IMR-90 (cell line): ENCODE measurements at regions not wholly inside any gene's neighbourhood (a gene's known extent, or its start where the extent isn't known, plus 50 kb on each side); places are given as distances from the start of the nearest gene placed in this dataset.

Source experiments
- ATAC-seq: fragments of 200-7000 bp; cut with Tn5 transposase; 2 replicates; pipeline ENCODE4 v1.9.1; 2020; ENCODE audit warnings: low read depth, mild to moderate bottlenecking, moderate library complexity
- BruUV-seq: library from RNA; stranded (reverse); fragments of 400-500 nt; replicated peaks from 2 replicates; lab custom pipeline; 2021; lab: Mats Ljungman, UMichigan
- CTCF ChIA-PET: fragments of 300-600 bp; formaldehyde crosslinking; extraction: SDS; loops from one replicate; lab custom pipeline; 2021; ENCODE audit warnings: antibody characterized with exemption; lab: Yijun Ruan, JAX
- POLR2A ChIA-PET: fragments of 300-600 bp; sonication (Branson Sonifier 250); formaldehyde crosslinking; loops from one replicate; lab custom pipeline; 2022; ENCODE audit warnings: antibody characterized with exemption; ENCODE audit not compliant: unreplicated experiment; lab: Charles Lee
- DNase-seq: peaks from one replicate; pipeline ENCODE4 v3.0.0; 2013
- H2AFZ ChIP-seq: replicated peaks from 2 replicates; pipeline ENCODE3; 2013; ENCODE audit warnings: low read length, mild to moderate bottlenecking; ENCODE audit not compliant: poor library complexity
- H2AK5ac ChIP-seq: 2 replicates; pipeline ENCODE4 v1.6.1; 2013; ENCODE audit warnings: low read depth, low read length, inconsistent platforms
- H2AK9ac ChIP-seq: replicated peaks from 2 replicates; pipeline ENCODE3; 2013; ENCODE audit warnings: mild to moderate bottlenecking, low read depth, low read length, moderate library complexity; ENCODE audit not compliant: poor library complexity
- H2BK120ac ChIP-seq: 2 replicates; pipeline ENCODE4 v1.6.1; 2013; ENCODE audit warnings: low read depth, low read length, inconsistent platforms
- H2BK15ac ChIP-seq: 3 replicates; pipeline ENCODE4 v1.6.1; 2013; ENCODE audit warnings: low read depth, low read length, inconsistent platforms
- H2BK20ac ChIP-seq: 2 replicates; pipeline ENCODE4 v1.6.1; 2013; ENCODE audit warnings: low read depth, mild to moderate bottlenecking, inconsistent platforms, low read length, moderate library complexity
- H2BK5ac ChIP-seq: 2 replicates; pipeline ENCODE4 v1.6.1; 2013; ENCODE audit warnings: mild to moderate bottlenecking, low read depth, low read length, inconsistent platforms; ENCODE audit not compliant: poor library complexity, severe bottlenecking
- H3K14ac ChIP-seq: replicated peaks from 2 replicates; pipeline ENCODE4 v1.6.1; 2013; ENCODE audit warnings: low read depth, low read length, inconsistent platforms
- H3K18ac ChIP-seq: 2 replicates; pipeline ENCODE4 v1.6.1; 2013; ENCODE audit warnings: low read depth, low read length, control low read depth
- H3K23ac ChIP-seq: 2 replicates; pipeline ENCODE4 v1.6.1; 2013; ENCODE audit warnings: low read depth, low read length, inconsistent platforms
- H3K27ac ChIP-seq: 2 replicates; pipeline ENCODE4 v1.5.1; 2013; ENCODE audit warnings: mild to moderate bottlenecking, control low read depth, low read length; ENCODE audit not compliant: insufficient read depth
- H3K27me3 ChIP-seq: 2 replicates; pipeline ENCODE4 v1.6.1; 2013; ENCODE audit warnings: low read length; ENCODE audit not compliant: control insufficient read depth, insufficient read depth
- H3K36me3 ChIP-seq: 2 replicates; pipeline ENCODE4 v1.6.1; 2013; ENCODE audit warnings: low read length, mixed read lengths; ENCODE audit not compliant: control insufficient read depth, insufficient read depth
- H3K4ac ChIP-seq: 2 replicates; pipeline ENCODE4 v1.6.1; 2013; ENCODE audit warnings: low read depth, low read length, inconsistent platforms
- H3K4me1 ChIP-seq: 2 replicates; pipeline ENCODE4 v1.6.1; 2013; ENCODE audit warnings: low read length, mixed read lengths; ENCODE audit not compliant: control insufficient read depth, insufficient read depth
- H3K4me2 ChIP-seq: 2 replicates; pipeline ENCODE4 v1.6.1; 2013; ENCODE audit warnings: low read depth, mild to moderate bottlenecking, control low read depth, low read length, moderate library complexity
- H3K4me3 ChIP-seq: 2 replicates; pipeline ENCODE4 v1.5.1; 2013; ENCODE audit warnings: low read depth, mild to moderate bottlenecking, control low read depth, low read length, moderate library complexity; ENCODE audit not compliant: insufficient read depth
- H3K56ac ChIP-seq: 2 replicates; pipeline ENCODE4 v1.6.1; 2013; ENCODE audit warnings: low read length, inconsistent platforms; ENCODE audit not compliant: insufficient read depth; ENCODE audit errors: extremely low read depth
- H3K79me1 ChIP-seq, 2 experiments: 2 replicates each; pipeline ENCODE4 v1.6.1; 2013; ENCODE audit warnings: low read length in 2 of 2, inconsistent platforms in 1 of 2, low read depth in 1 of 2
- H3K9ac ChIP-seq: 2 replicates; pipeline ENCODE4 v1.6.1; 2013; ENCODE audit warnings: low read depth, low read length, control low read depth
- H3K9me1 ChIP-seq: 2 replicates; pipeline ENCODE4 v1.6.1; 2013; ENCODE audit warnings: low read length, inconsistent platforms; ENCODE audit not compliant: insufficient read depth
- H3K9me3 ChIP-seq: 2 replicates; pipeline ENCODE4 v1.6.1; 2013; ENCODE audit warnings: low read length; ENCODE audit not compliant: control insufficient read depth, insufficient read depth
- H4K20me1 ChIP-seq: 2 replicates; pipeline ENCODE4 v1.6.1; 2013; ENCODE audit warnings: low read length, inconsistent platforms; ENCODE audit not compliant: insufficient read depth
- H4K5ac ChIP-seq: 2 replicates; pipeline ENCODE4 v1.6.1; 2013; ENCODE audit warnings: mild to moderate bottlenecking, low read depth, low read length, control low read depth
- H4K8ac ChIP-seq, 2 experiments: 2 replicates each; pipeline ENCODE4 v1.6.1; 2013; ENCODE audit warnings: low read depth in 2 of 2, low read length in 2 of 2, control low read depth in 1 of 2, inconsistent platforms in 1 of 2
- H4K91ac ChIP-seq: 2 replicates; pipeline ENCODE4 v1.6.1; 2013; ENCODE audit warnings: low read depth, low read length, inconsistent platforms; ENCODE audit not compliant: insufficient read depth
- BHLHE40 ChIP-seq: fragments of 150-350 bp; IDR thresholded peaks from 2 replicates; pipeline ENCODE4 v1.6.1; 2016; ENCODE audit warnings: mild to moderate bottlenecking, low read depth, low read length
- CEBPB ChIP-seq: IDR thresholded peaks from 2 replicates; pipeline ENCODE4 v1.6.1; 2012; ENCODE audit warnings: low read depth, low read length, improper control_type of control experiment
- CHD1 ChIP-seq: IDR thresholded peaks from 2 replicates; pipeline ENCODE4 v1.6.1; 2012; ENCODE audit warnings: low read depth, low read length, improper control_type of control experiment
- FOS ChIP-seq: fragments of 150-350 bp; IDR thresholded peaks from 2 replicates; pipeline ENCODE4 v1.6.1; 2016; ENCODE audit warnings: low read depth, low read length
- MAFK ChIP-seq: IDR thresholded peaks from 2 replicates; pipeline ENCODE4 v1.6.1; 2012; ENCODE audit warnings: low read depth, low read length, improper control_type of control experiment
- MAZ ChIP-seq: IDR thresholded peaks from 2 replicates; pipeline ENCODE4 v1.6.1; 2012; ENCODE audit warnings: low read depth, mild to moderate bottlenecking, low read length, improper control_type of control experiment, moderate library complexity, borderline replicate concordance
- MXI1 ChIP-seq: IDR thresholded peaks from 2 replicates; pipeline ENCODE4 v1.6.1; 2012; ENCODE audit warnings: low read depth, mild to moderate bottlenecking, low read length, moderate library complexity, borderline replicate concordance
- NFE2L2 ChIP-seq: fragments of 150-350 bp; IDR thresholded peaks from 2 replicates; pipeline ENCODE4 v1.6.1; 2016; ENCODE audit warnings: low read depth, mild to moderate bottlenecking, low read length
- POLR2A ChIP-seq: IDR thresholded peaks from 2 replicates; pipeline ENCODE4 v1.6.1; 2012; ENCODE audit warnings: mild to moderate bottlenecking, low read depth, low read length
- RAD21 ChIP-seq: IDR thresholded peaks from 2 replicates; pipeline ENCODE4 v1.6.1; 2012; ENCODE audit warnings: low read length, improper control_type of control experiment
- RCOR1 ChIP-seq: IDR thresholded peaks from 2 replicates; pipeline ENCODE4 v1.6.1; 2012; ENCODE audit warnings: mild to moderate bottlenecking, low read length, improper control_type of control experiment; ENCODE audit not compliant: insufficient replicate concordance
- RFX5 ChIP-seq: IDR thresholded peaks from 2 replicates; pipeline ENCODE4 v1.8.0; 2012; ENCODE audit warnings: low read depth, mild to moderate bottlenecking, low read length, moderate library complexity
- SMC3 ChIP-seq: fragments of 150-350 bp; IDR thresholded peaks from 2 replicates; pipeline ENCODE4 v1.6.1; 2016; ENCODE audit warnings: low read depth, mild to moderate bottlenecking, antibody characterized with exemption, low read length, moderate library complexity
- WGBS, 2 experiments: methylation state at CpG; one replicate each; pipeline versions ENCODE4 v1.1.5 to v1.1.7; 2013; ENCODE audit warnings: missing lambda C conversion rate in 2 of 2; ENCODE audit not compliant: insufficient read length in 1 of 2; ENCODE audit errors: extremely low coverage in 2 of 2; 5-methylcytosine and 5-hydroxymethylcytosine counted together
- dilution Hi-C: fragments of 300-500 bp; cut with HindIII; formaldehyde crosslinking; loops from one replicate; pipeline ENCODE4 v1.14.3; 2018; ENCODE audit warnings: low sequenced_read_pairs; ENCODE audit not compliant: unreplicated experiment
- in situ Hi-C: fragments of 300-500 bp; cut with MboI; formaldehyde crosslinking; loops from 3 replicates; pipeline ENCODE4 v1.14.3; 2019; ENCODE audit warnings: low sequenced_read_pairs, inconsistent platforms, mixed read lengths
- intact Hi-C: fragments of 100-400 bp; cut with micrococcal nuclease; formaldehyde crosslinking; loops from 2 replicates; pipeline ENCODE4 v1.10.0; 2022
- TF ChIP-seq, protein P1 (sequence below): fragments of 150-350 bp; IDR thresholded peaks from 2 replicates; pipeline ENCODE4 v1.6.1; 2017; ENCODE audit warnings: mild to moderate bottlenecking, antibody characterized with exemption, low read length, low read depth
- TF ChIP-seq, protein P2 (sequence below): conservative IDR thresholded peaks from 2 replicates; pipeline ENCODE4 v1.5.1; 2012; ENCODE audit warnings: mild to moderate bottlenecking, low read depth, low read length, improper control_type of control experiment
- TF ChIP-seq, protein P3 (sequence below): fragments of 150-350 bp; IDR thresholded peaks from 2 replicates; pipeline ENCODE4 v1.6.1; 2016; ENCODE audit warnings: low read depth, mild to moderate bottlenecking, low read length, moderate library complexity, borderline replicate concordance

DNA sequence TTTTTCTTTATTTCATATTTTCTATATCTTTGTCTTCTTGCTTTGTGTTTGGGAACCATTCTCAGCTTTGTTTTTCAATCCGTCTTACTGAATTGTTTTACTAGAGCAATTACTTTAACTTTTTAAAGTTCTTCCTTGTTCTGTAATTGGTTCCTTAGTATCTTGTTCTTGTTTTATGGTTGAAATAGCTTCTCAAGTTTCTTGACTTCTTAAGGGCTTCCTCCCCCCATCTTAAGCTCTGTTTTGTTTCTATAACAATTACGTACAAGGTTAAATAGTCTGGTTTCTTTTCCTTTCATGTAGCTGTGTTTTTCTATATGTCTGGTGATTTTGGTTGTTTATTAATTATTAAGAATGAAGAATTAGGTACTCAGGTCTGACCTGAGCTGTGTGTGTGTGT lies 158.0 kb downstream of the SDHAF3 start:
- POLR2A ChIA-PET, result no interaction called here
- Histone ChIP-seq H3K4me1 (no peaks in the 10 kb centered on the region), H3K56ac (no peak overlapping the region), H3K9me3 (peaks cover 10% of the 10 kb centered on the region), H3K23ac (no peak overlapping the region), H3K27ac (no peak overlapping the region), H2AK5ac (no peak overlapping the region), H4K8ac (no peak overlapping the region), H2BK120ac (no peak overlapping the region), H3K9me1 (no peaks in the 10 kb centered on the region), H3K27me3 (no peaks in the 10 kb centered on the region), H2BK5ac (no peak overlapping the region), H2AK9ac (no peak overlapping the region), H3K9ac (no peak overlapping the region), H3K4me2 (no peak overlapping the region), H4K91ac (no peak overlapping the region), H3K79me1 (no peaks in the 10 kb centered on the region), H3K14ac (no peak overlapping the region), H3K4me3 (no peak overlapping the region), H2BK15ac (no peak overlapping the region), H4K5ac (no peak overlapping the region), H3K18ac (no peak overlapping the region), H3K4ac (no peak overlapping the region), H3K36me3 (no peaks in the 10 kb centered on the region), H2AFZ (no peak overlapping the region), H4K20me1 (no peaks in the 10 kb centered on the region), H2BK20ac (no peak overlapping the region)
- intact Hi-C loops, result no loop called here
- in situ Hi-C loops, result no loop called here
- CTCF ChIA-PET, result no interaction called here
- no TSS peak for BruUV-seq
- DNase-seq (no peak), ATAC-seq (no peak)
- no CpG with 5 or more reads among the region's 2 CpGs for WGBS, 2 experiments
- dilution Hi-C loops, result no loop called here
- TF ChIP-seq FOS (no peak), MAFK (no peak), RCOR1 (no peak), POLR2A (no peak), CHD1 (no peak), MAZ (no peak), BHLHE40 (no peak), RFX5 (no peak), SMC3 (no peak), RAD21 (no peak), CEBPB (no peak), MXI1 (no peak), NFE2L2 (no peak)
- TF ChIP-seq, protein P1, sequence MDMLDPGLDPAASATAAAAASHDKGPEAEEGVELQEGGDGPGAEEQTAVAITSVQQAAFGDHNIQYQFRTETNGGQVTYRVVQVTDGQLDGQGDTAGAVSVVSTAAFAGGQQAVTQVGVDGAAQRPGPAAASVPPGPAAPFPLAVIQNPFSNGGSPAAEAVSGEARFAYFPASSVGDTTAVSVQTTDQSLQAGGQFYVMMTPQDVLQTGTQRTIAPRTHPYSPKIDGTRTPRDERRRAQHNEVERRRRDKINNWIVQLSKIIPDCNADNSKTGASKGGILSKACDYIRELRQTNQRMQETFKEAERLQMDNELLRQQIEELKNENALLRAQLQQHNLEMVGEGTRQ, result no peak
- TF ChIP-seq, protein P2, sequence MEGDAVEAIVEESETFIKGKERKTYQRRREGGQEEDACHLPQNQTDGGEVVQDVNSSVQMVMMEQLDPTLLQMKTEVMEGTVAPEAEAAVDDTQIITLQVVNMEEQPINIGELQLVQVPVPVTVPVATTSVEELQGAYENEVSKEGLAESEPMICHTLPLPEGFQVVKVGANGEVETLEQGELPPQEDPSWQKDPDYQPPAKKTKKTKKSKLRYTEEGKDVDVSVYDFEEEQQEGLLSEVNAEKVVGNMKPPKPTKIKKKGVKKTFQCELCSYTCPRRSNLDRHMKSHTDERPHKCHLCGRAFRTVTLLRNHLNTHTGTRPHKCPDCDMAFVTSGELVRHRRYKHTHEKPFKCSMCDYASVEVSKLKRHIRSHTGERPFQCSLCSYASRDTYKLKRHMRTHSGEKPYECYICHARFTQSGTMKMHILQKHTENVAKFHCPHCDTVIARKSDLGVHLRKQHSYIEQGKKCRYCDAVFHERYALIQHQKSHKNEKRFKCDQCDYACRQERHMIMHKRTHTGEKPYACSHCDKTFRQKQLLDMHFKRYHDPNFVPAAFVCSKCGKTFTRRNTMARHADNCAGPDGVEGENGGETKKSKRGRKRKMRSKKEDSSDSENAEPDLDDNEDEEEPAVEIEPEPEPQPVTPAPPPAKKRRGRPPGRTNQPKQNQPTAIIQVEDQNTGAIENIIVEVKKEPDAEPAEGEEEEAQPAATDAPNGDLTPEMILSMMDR, result no peak
- TF ChIP-seq, protein P3, sequence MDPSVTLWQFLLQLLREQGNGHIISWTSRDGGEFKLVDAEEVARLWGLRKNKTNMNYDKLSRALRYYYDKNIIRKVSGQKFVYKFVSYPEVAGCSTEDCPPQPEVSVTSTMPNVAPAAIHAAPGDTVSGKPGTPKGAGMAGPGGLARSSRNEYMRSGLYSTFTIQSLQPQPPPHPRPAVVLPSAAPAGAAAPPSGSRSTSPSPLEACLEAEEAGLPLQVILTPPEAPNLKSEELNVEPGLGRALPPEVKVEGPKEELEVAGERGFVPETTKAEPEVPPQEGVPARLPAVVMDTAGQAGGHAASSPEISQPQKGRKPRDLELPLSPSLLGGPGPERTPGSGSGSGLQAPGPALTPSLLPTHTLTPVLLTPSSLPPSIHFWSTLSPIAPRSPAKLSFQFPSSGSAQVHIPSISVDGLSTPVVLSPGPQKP, result no peak
